HepG2 (cell line): ENCODE measurements at regions not wholly inside any gene's neighbourhood (a gene's known extent, or its start where the extent isn't known, plus 50 kb on each side); places are given as distances from the start of the nearest gene placed in this dataset.

Source experiments
- ATAC-seq: fragments of 200-7000 bp; cut with Tn5 transposase; 3 replicates; pipeline ENCODE4 v1.9.1; 2020; ENCODE audit warnings: mild to moderate bottlenecking, moderate library complexity
- BruUV-seq: library from RNA; stranded (reverse); fragments of 400-500 nt; replicated peaks from 2 replicates; lab custom pipeline; 2021; lab: Mats Ljungman, UMichigan
- CTCF ChIA-PET: fragments of 300-600 bp; formaldehyde crosslinking; extraction: SDS; loops from one replicate; lab custom pipeline; 2021; ENCODE audit warnings: low total read pairs, inconsistent platforms, low intra/inter-chr PET ratio; lab: Yijun Ruan, JAX
- POLR2A ChIA-PET: fragments of 350-600 bp; sonication (Branson Sonifier 250); formaldehyde crosslinking; loops from one replicate; lab custom pipeline; 2020; ENCODE audit warnings: antibody characterized with exemption, inconsistent platforms; lab: Yijun Ruan, JAX
- DNase-seq: peaks from one replicate; pipeline ENCODE4 v3.0.0-alpha.2; 2015; ENCODE audit warnings: low spot score
- FAIRE-seq: peaks from 3 replicates; lab custom pipeline; 2011; peaks lifted over from hg19 to GRCh38; lab: Jason Lieb, UNC
- H2AFZ ChIP-seq: one replicate; pipeline ENCODE4 v1.6.1; 2011; ENCODE audit warnings: low read length, inconsistent platforms
- H3K27ac ChIP-seq: fragments of 300-600 bp; 3 replicates; pipeline ENCODE4 v1.8.0; 2011; ENCODE audit warnings: mixed run types, mild to moderate bottlenecking, mixed read lengths, low read length, inconsistent platforms; ENCODE audit not compliant: insufficient read depth; ENCODE audit errors: extremely low read length
- H3K27me3 ChIP-seq, 2 experiments: fragments of 200-600 bp in 1 of 2; 2 replicates in 1 of 2; 3 replicates in 1 of 2; pipeline versions ENCODE4 v1.6.0 to v1.8.0; 2011; ENCODE audit warnings: low read length in 2 of 2, mild to moderate bottlenecking in 2 of 2, moderate library complexity in 2 of 2, inconsistent platforms in 1 of 2; ENCODE audit not compliant: insufficient read depth in 2 of 2, control insufficient read depth in 1 of 2
- H3K36me3 ChIP-seq, 2 experiments: fragments of 200-600 bp in 1 of 2; replicated peaks in 1 of 2; 2 replicates in 1 of 2; 3 replicates in 1 of 2; pipeline versions ENCODE4 v1.5.1 to v1.8.0; 2011; ENCODE audit warnings: low read length in 2 of 2, inconsistent platforms in 1 of 2; ENCODE audit not compliant: insufficient read depth in 2 of 2, control insufficient read depth in 1 of 2
- H3K4me1 ChIP-seq: 2 replicates; pipeline ENCODE4 v1.5.1; 2012; ENCODE audit warnings: low read length, inconsistent platforms; ENCODE audit not compliant: insufficient read depth
- H3K4me2 ChIP-seq: 2 replicates; pipeline ENCODE4 v1.6.0; 2011; ENCODE audit warnings: low read depth, low read length, inconsistent platforms
- H3K4me3 ChIP-seq, 3 experiments: fragments of 200-600 bp in 1 of 3; sonication (generic), shearing (Covaris generic) in 1 of 3; replicated peaks in 1 of 3; 2 replicates each; pipeline ENCODE4 v1.5.1; 2011 to 2016; ENCODE audit warnings: low read length in 3 of 3, inconsistent platforms in 2 of 3, low read depth in 2 of 3, mild to moderate bottlenecking in 2 of 3, control low read depth in 1 of 3, mixed read lengths in 1 of 3; ENCODE audit not compliant: insufficient read depth in 1 of 3
- H3K79me2 ChIP-seq: one replicate; pipeline ENCODE4 v1.6.1; 2011; ENCODE audit warnings: low read length, inconsistent platforms; ENCODE audit not compliant: insufficient read depth
- H3K9ac ChIP-seq: 2 replicates; pipeline ENCODE4 v1.6.0; 2011; ENCODE audit warnings: mild to moderate bottlenecking, low read depth, low read length, inconsistent platforms; ENCODE audit not compliant: insufficient read depth
- H3K9me3 ChIP-seq: 2 replicates; pipeline ENCODE4 v1.5.1; 2012; ENCODE audit warnings: mild to moderate bottlenecking, low read length
- H4K20me1 ChIP-seq: 2 replicates; pipeline ENCODE4 v1.6.0; 2011; ENCODE audit warnings: inconsistent platforms, mild to moderate bottlenecking, low read length, moderate library complexity; ENCODE audit not compliant: insufficient read depth
- HINFP ChIP-seq: sonication (generic); formaldehyde crosslinking; IDR thresholded peaks from 2 replicates; pipeline ENCODE4 v1.4.0; 2020; ENCODE audit warnings: low read depth, mild to moderate bottlenecking, missing genetic modification reagents
- HNF1B ChIP-seq: sonication (generic); formaldehyde crosslinking; IDR thresholded peaks from 2 replicates; pipeline ENCODE4 v1.5.1; 2020; ENCODE audit warnings: mild to moderate bottlenecking, moderate library complexity, missing genetic modification reagents
- IKZF5 ChIP-seq: IDR thresholded peaks from 2 replicates; pipeline ENCODE4 v1.6.1; 2018; ENCODE audit warnings: missing genetic modification reagents, mild to moderate bottlenecking, missing compliant biosample characterization
- NFATC3 ChIP-seq: sonication (generic); formaldehyde crosslinking; IDR thresholded peaks from 2 replicates; pipeline ENCODE4 v1.5.1; 2020; ENCODE audit warnings: mild to moderate bottlenecking, missing genetic modification reagents
- PAX8 ChIP-seq: sonication (generic); formaldehyde crosslinking; IDR thresholded peaks from 2 replicates; pipeline ENCODE4 v1.8.0; 2022; ENCODE audit warnings: mild to moderate bottlenecking, missing genetic modification reagents, borderline replicate concordance
- REXO4 ChIP-seq: sonication (generic); formaldehyde crosslinking; IDR thresholded peaks from 2 replicates; pipeline ENCODE4 v1.8.0; 2022; ENCODE audit warnings: missing genetic modification reagents, mild to moderate bottlenecking, borderline replicate concordance
- RFXANK ChIP-seq: IDR thresholded peaks from 2 replicates; pipeline ENCODE4 v1.6.1; 2016
- SNAPC5 ChIP-seq: sonication (generic); formaldehyde crosslinking; IDR thresholded peaks from 2 replicates; pipeline ENCODE4 v1.8.1; 2023; ENCODE audit warnings: mild to moderate bottlenecking, missing genetic modification reagents, borderline replicate concordance
- SSRP1 ChIP-seq: IDR thresholded peaks from 2 replicates; pipeline ENCODE4 v1.6.1; 2016; ENCODE audit warnings: control low read depth
- U2AF1 ChIP-seq: fragments of 200-400 bp; formaldehyde crosslinking; optimal IDR thresholded peaks from 2 replicates; pipeline ENCODE3; 2017; ENCODE audit warnings: mild to moderate bottlenecking, low read depth, low read length
- ZFP41 ChIP-seq: sonication (generic); formaldehyde crosslinking; IDR thresholded peaks from 2 replicates; pipeline ENCODE4 v1.4.0; 2020; ENCODE audit warnings: mild to moderate bottlenecking, missing genetic modification reagents, borderline replicate concordance
- ZNF292 ChIP-seq: sonication (generic); formaldehyde crosslinking; IDR thresholded peaks from 2 replicates; pipeline ENCODE4 v1.8.1; 2022; ENCODE audit warnings: mild to moderate bottlenecking, low read depth, missing genetic modification reagents, borderline replicate concordance
- ZNF335 ChIP-seq: sonication (generic); formaldehyde crosslinking; IDR thresholded peaks from 2 replicates; pipeline ENCODE4 v1.4.0; 2020; ENCODE audit warnings: missing genetic modification reagents
- ZNF460 ChIP-seq: sonication (generic); formaldehyde crosslinking; IDR thresholded peaks from 2 replicates; pipeline ENCODE4 v1.5.1; 2020; ENCODE audit warnings: missing genetic modification reagents, mild to moderate bottlenecking, borderline replicate concordance
- ZSCAN20 ChIP-seq: sonication (generic); formaldehyde crosslinking; IDR thresholded peaks from 2 replicates; pipeline ENCODE4 v1.4.0; 2020; ENCODE audit warnings: missing genetic modification reagents, mild to moderate bottlenecking, borderline replicate concordance
- WGBS: methylation state at CpG from one replicate; pipeline ENCODE4 v1.1.6; 2017; ENCODE audit warnings: low lambda C conversion rate; 5-methylcytosine and 5-hydroxymethylcytosine counted together
- in situ Hi-C: cut with HindIII; loops from 2 replicates; pipeline ENCODE4 v1.10.0; 2017; ENCODE audit warnings: low pct_unique_long_range_greater_than_20kb; ENCODE audit not compliant: extremely low pct_ligation_motif_present
- intact Hi-C: fragments of 100-400 bp; cut with micrococcal nuclease; formaldehyde crosslinking; loops from one replicate; pipeline ENCODE4 v1.10.0; 2022; ENCODE audit not compliant: unreplicated experiment
- TF ChIP-seq, protein P1 (sequence below): sonication (generic); formaldehyde crosslinking; IDR thresholded peaks from 2 replicates; pipeline ENCODE4 v1.4.0; 2020; ENCODE audit warnings: mild to moderate bottlenecking, missing genetic modification reagents
- TF ChIP-seq, protein P2 (sequence below): sonication (generic); formaldehyde crosslinking; IDR thresholded peaks from 2 replicates; pipeline ENCODE4 v1.4.0; 2020; ENCODE audit warnings: missing genetic modification reagents, borderline replicate concordance

DNA sequence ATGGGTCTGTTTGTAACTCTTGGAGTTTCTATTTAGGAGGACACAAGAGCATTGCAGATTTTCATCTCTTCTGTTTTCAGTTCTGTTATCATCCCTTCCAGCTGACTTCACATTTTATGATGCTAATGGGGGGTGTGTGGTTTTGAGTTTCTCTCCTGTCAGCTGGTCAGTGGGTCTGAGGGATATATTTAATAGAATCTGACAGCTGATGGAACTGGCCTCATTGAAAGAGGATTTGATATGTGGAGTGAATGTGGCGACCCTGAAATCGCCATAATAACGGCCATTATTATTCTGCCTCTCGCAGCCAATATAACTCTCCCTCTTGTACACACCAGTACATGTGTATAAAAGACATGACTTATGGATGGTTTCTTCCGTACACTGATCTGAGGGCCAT lies 128.1 kb downstream of the SALL1 start:
- intact Hi-C loops: no loop called here

More for the DNA sequence above, 128.1 kb downstream of the SALL1 start:
- no peaks in the 10 kb centered on the region for H3K79me2 ChIP-seq
- no peak overlapping the region for H3K4me3 ChIP-seq
- H3K4me2 ChIP-seq: no peak overlapping the region
- no peaks in the 10 kb centered on the region for H3K27me3 ChIP-seq
- no peak overlapping the region for H2AFZ ChIP-seq
- no peak for DNase-seq
- 88% methylated on average over 5 of the region's 5 CpGs for WGBS
- FAIRE-seq: no peak
- H3K36me3 ChIP-seq: no peaks in the 10 kb centered on the region
- POLR2A ChIA-PET: no interaction called here
- no peaks in the 10 kb centered on the region for H3K9me3 ChIP-seq
- H3K9ac ChIP-seq: no peak overlapping the region
- CTCF ChIA-PET: no interaction called here
- BruUV-seq: no TSS peak
- in situ Hi-C loops: no loop called here
- H4K20me1 ChIP-seq: no peaks in the 10 kb centered on the region
- no peak overlapping the region for H3K27ac ChIP-seq
- no peak for ATAC-seq
- TF ChIP-seq RFXANK (no peak), HINFP (no peak), HNF1B (CRISPR knock-in tag) (no peak), SNAPC5 (CRISPR knock-in tag) (no peak), ZNF335 (CRISPR knock-in tag) (no peak), ZNF460 (CRISPR knock-in tag) (no peak), ZFP41 (CRISPR knock-in tag) (no peak), SSRP1 (CRISPR knock-in tag) (no peak), NFATC3 (no peak), IKZF5 (CRISPR knock-in tag) (no peak), PAX8 (no peak), REXO4 (no peak), U2AF1 (no peak), ZSCAN20 (CRISPR knock-in tag) (no peak), ZNF292 (CRISPR knock-in tag) (no peak)
- TF ChIP-seq, protein P1, sequence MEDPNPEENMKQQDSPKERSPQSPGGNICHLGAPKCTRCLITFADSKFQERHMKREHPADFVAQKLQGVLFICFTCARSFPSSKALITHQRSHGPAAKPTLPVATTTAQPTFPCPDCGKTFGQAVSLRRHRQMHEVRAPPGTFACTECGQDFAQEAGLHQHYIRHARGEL (CRISPR knock-in tag): no peak
- TF ChIP-seq, protein P2, sequence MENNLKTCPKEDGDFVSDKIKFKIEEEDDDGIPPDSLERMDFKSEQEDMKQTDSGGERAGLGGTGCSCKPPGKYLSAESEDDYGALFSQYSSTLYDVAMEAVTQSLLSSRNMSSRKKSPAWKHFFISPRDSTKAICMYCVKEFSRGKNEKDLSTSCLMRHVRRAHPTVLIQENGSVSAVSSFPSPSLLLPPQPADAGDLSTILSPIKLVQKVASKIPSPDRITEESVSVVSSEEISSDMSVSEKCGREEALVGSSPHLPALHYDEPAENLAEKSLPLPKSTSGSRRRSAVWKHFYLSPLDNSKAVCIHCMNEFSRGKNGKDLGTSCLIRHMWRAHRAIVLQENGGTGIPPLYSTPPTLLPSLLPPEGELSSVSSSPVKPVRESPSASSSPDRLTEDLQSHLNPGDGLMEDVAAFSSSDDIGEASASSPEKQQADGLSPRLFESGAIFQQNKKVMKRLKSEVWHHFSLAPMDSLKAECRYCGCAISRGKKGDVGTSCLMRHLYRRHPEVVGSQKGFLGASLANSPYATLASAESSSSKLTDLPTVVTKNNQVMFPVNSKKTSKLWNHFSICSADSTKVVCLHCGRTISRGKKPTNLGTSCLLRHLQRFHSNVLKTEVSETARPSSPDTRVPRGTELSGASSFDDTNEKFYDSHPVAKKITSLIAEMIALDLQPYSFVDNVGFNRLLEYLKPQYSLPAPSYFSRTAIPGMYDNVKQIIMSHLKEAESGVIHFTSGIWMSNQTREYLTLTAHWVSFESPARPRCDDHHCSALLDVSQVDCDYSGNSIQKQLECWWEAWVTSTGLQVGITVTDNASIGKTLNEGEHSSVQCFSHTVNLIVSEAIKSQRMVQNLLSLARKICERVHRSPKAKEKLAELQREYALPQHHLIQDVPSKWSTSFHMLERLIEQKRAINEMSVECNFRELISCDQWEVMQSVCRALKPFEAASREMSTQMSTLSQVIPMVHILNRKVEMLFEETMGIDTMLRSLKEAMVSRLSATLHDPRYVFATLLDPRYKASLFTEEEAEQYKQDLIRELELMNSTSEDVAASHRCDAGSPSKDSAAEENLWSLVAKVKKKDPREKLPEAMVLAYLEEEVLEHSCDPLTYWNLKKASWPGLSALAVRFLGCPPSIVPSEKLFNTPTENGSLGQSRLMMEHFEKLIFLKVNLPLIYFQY (CRISPR knock-in tag): no peak
- H3K4me1 ChIP-seq: peaks cover 6% of the 10 kb centered on the region; the same call in 1 of the 2 replicates
